Hepatocyte (in vitro differentiated cells): ENCODE measurements at regions not wholly inside any gene's neighbourhood (a gene's known extent, or its start where the extent isn't known, plus 50 kb on each side); places are given as distances from the start of the nearest gene placed in this dataset.

Source experiments
- CTCF ChIP-seq: fragments of 200-600 bp; sonication (generic); IDR thresholded peaks from 2 replicates; pipeline ENCODE4 v1.5.1; 2016; ENCODE audit warnings: antibody characterized with exemption, mild to moderate bottlenecking; ENCODE audit not compliant: poor library complexity
- EZH2phosphoT487 ChIP-seq: fragments of 200-600 bp; sonication (generic); IDR thresholded peaks from one replicate; pipeline ENCODE4 v1.6.1; 2018; ENCODE audit warnings: antibody characterized with exemption, mild to moderate bottlenecking, low read depth, moderate library complexity; ENCODE audit not compliant: unreplicated experiment, severe bottlenecking

DNA sequence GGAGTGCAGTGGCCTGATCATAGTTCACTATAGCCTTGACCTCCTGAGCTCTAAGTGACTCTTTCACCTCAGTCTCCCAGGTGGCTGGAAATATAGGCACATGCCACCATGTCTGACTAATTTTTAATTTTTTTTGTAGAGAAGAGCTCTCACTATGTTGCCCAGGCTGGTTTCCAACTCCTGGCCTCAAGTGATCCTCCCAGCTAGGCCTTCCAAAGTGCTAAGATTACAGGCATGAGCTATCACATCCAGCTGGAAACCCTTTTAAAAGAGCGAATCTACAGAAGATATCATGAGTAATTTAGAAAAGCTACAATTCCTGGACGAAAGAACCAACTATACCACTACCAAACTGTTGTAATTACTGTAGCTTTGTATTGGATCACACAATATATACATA is 394.4 kb upstream of the AUTS2 start:
- no peak for TF ChIP-seq CTCF
- TF ChIP-seq EZH2phosphoT487 = no peak
